GM12878 (cell line): ENCODE measurements at regions not wholly inside any gene's neighbourhood (a gene's known extent, or its start where the extent isn't known, plus 50 kb on each side); places are given as distances from the start of the nearest gene placed in this dataset.

Experiments used
- ATAC-seq: fragments of 200-7000 bp; cut with Tn5 transposase; 3 replicates; pipeline ENCODE4 v1.9.1; 2020; ENCODE audit warnings: mild to moderate bottlenecking, moderate library complexity
- BruUV-seq: library from RNA; stranded (reverse); fragments of 400-500 nt; replicated peaks from 2 replicates; lab custom pipeline; 2021; lab: Mats Ljungman, UMichigan
- CTCF ChIA-PET: fragments of 300-600 bp; sonication (Branson Sonifier 250); formaldehyde crosslinking; extraction: SDS; loops from one replicate; lab custom pipeline; 2021; ENCODE audit warnings: inconsistent platforms; lab: Yijun Ruan, JAX
- POLR2A ChIA-PET: fragments of 350-600 bp; formaldehyde crosslinking; extraction: SDS; loops from one replicate; lab custom pipeline; 2021; ENCODE audit warnings: inconsistent platforms; lab: Charles Lee
- RAD21 ChIA-PET: fragments of 300-600 bp; sonication (Branson Sonifier 250); formaldehyde crosslinking; loops from one replicate; lab custom pipeline; 2023; ENCODE audit warnings: antibody characterized with exemption; ENCODE audit not compliant: unreplicated experiment; lab: Charles Lee
- SMC1A ChIA-PET: fragments of 300-600 bp; sonication (Branson Sonifier 250); formaldehyde crosslinking; loops from one replicate; lab custom pipeline; 2023; ENCODE audit not compliant: unreplicated experiment, uncharacterized antibody; lab: Charles Lee
- DNase-seq: peaks from one replicate; pipeline ENCODE4 v3.0.0-alpha.2; 2011; ENCODE audit warnings: low read depth, low spot score
- FAIRE-seq: peaks from 3 replicates; lab custom pipeline; 2011; peaks lifted over from hg19 to GRCh38; lab: Jason Lieb, UNC
- H2AFZ ChIP-seq: 2 replicates; pipeline ENCODE4 v1.6.0; 2011; ENCODE audit warnings: low read depth, low read length, control low read depth; ENCODE audit not compliant: control insufficient read depth
- H3K27ac ChIP-seq: 2 replicates; pipeline ENCODE4 v1.5.1; 2011; ENCODE audit warnings: control low read depth; ENCODE audit not compliant: control insufficient read depth, insufficient read depth
- H3K27me3 ChIP-seq, 2 experiments: replicated peaks in 1 of 2; 2 replicates each; pipeline versions ENCODE4 v1.6.0 to v1.6.1; 2011; ENCODE audit warnings: low read length in 1 of 2; ENCODE audit not compliant: control insufficient read depth in 2 of 2, insufficient read depth in 2 of 2
- H3K36me3 ChIP-seq, 2 experiments: 2 replicates each; pipeline ENCODE4 v1.5.1; 2011; ENCODE audit warnings: low read length in 1 of 2; ENCODE audit not compliant: control insufficient read depth in 2 of 2, insufficient read depth in 2 of 2
- H3K4me1 ChIP-seq: 2 replicates; pipeline ENCODE4 v1.6.1; 2011; ENCODE audit warnings: mild to moderate bottlenecking, low read length, moderate library complexity, mixed read lengths; ENCODE audit not compliant: control insufficient read depth, insufficient read depth
- H3K4me2 ChIP-seq: 2 replicates; pipeline ENCODE4 v1.6.0; 2011; ENCODE audit warnings: control low read depth; ENCODE audit not compliant: control insufficient read depth, insufficient read depth
- H3K4me3 ChIP-seq: fragments of 200-600 bp; sonication (generic); 2 replicates; pipeline ENCODE4 v1.5.1; 2016
- H3K79me2 ChIP-seq: 2 replicates; pipeline ENCODE4 v1.6.0; 2011; ENCODE audit warnings: low read length; ENCODE audit not compliant: control insufficient read depth, insufficient read depth
- H3K9ac ChIP-seq: 2 replicates; pipeline ENCODE4 v1.8.0; 2011; ENCODE audit warnings: low read length, control low read depth, mixed read lengths; ENCODE audit not compliant: control insufficient read depth, insufficient read depth
- H3K9me3 ChIP-seq: replicated peaks from 3 replicates; pipeline ENCODE4 v1.5.1; 2011; ENCODE audit warnings: mild to moderate bottlenecking, low read length; ENCODE audit not compliant: control insufficient read depth, insufficient read depth
- H4K20me1 ChIP-seq: 2 replicates; pipeline ENCODE4 v1.6.0; 2011; ENCODE audit not compliant: control insufficient read depth, insufficient read depth
- ATF7 ChIP-seq: fragments of 450-650 bp; IDR thresholded peaks from 2 replicates; pipeline ENCODE4 v1.6.1; 2016; ENCODE audit warnings: low read depth, mild to moderate bottlenecking
- CBX5 ChIP-seq: sonication (generic); IDR thresholded peaks from 2 replicates; pipeline ENCODE4 v1.6.1; 2016; ENCODE audit warnings: low read depth, moderate library complexity, mild to moderate bottlenecking, inconsistent platforms
- DPF2 ChIP-seq: fragments of 450-650 bp; IDR thresholded peaks from 2 replicates; pipeline ENCODE4 v1.6.1; 2017; ENCODE audit warnings: mild to moderate bottlenecking
- EGR1 ChIP-seq, 2 experiments: IDR thresholded peaks; 1 replicate in 1 of 2; 2 replicates in 1 of 2; pipeline ENCODE4 v1.6.1; 2011 to 2012; ENCODE audit warnings: low read depth in 2 of 2, low read length in 2 of 2, borderline replicate concordance in 1 of 2, mild to moderate bottlenecking in 1 of 2, moderate library complexity in 1 of 2
- IRF5 ChIP-seq: fragments of 450-650 bp; IDR thresholded peaks from 2 replicates; pipeline ENCODE4 v1.6.1; 2017; ENCODE audit warnings: borderline replicate concordance
- MEF2A ChIP-seq: IDR thresholded peaks from 2 replicates; pipeline ENCODE4 v1.6.1; 2011; ENCODE audit warnings: low read depth, mild to moderate bottlenecking, low read length, moderate library complexity; ENCODE audit not compliant: insufficient read depth
- MXI1 ChIP-seq: fragments of 150-350 bp; IDR thresholded peaks from 2 replicates; pipeline ENCODE4 v1.6.1; 2011; ENCODE audit warnings: low read depth, mild to moderate bottlenecking, inconsistent platforms, low read length, improper control_type of control experiment
- PML ChIP-seq: IDR thresholded peaks from 2 replicates; pipeline ENCODE4 v1.6.1; 2012; ENCODE audit warnings: low read length, inconsistent platforms
- POU2F2 ChIP-seq: IDR thresholded peaks from 3 replicates; pipeline ENCODE4 v1.6.1; 2011; ENCODE audit warnings: low read depth, mild to moderate bottlenecking, low read length, borderline replicate concordance
- RB1 ChIP-seq: fragments of 450-650 bp; formaldehyde crosslinking; IDR thresholded peaks from 2 replicates; pipeline ENCODE4 v1.6.1; 2017; ENCODE audit warnings: mild to moderate bottlenecking, borderline replicate concordance
- RUNX3 ChIP-seq: IDR thresholded peaks from 2 replicates; pipeline ENCODE4 v1.6.1; 2012; ENCODE audit warnings: low read length, inconsistent platforms
- SMAD5 ChIP-seq: IDR thresholded peaks from 2 replicates; pipeline ENCODE4 v1.6.1; 2016; ENCODE audit warnings: antibody characterized with exemption, low read depth
- TAF1 ChIP-seq: IDR thresholded peaks from 2 replicates; pipeline ENCODE4 v1.6.1; 2011; ENCODE audit warnings: mild to moderate bottlenecking, low read depth, low read length, borderline replicate concordance
- USF2 ChIP-seq: IDR thresholded peaks from 2 replicates; pipeline ENCODE4 v1.6.1; 2011; ENCODE audit warnings: low read depth, low read length, improper control_type of control experiment, borderline replicate concordance
- YY1 ChIP-seq: IDR thresholded peaks from 2 replicates; pipeline ENCODE4 v1.6.1; 2011; ENCODE audit warnings: low read depth, mild to moderate bottlenecking, low read length
- ZZZ3 ChIP-seq: IDR thresholded peaks from 2 replicates; pipeline ENCODE4 v1.6.1; 2011; ENCODE audit warnings: low read depth; ENCODE audit not compliant: control insufficient read depth, insufficient read length
- WGBS: methylation state at CpG from one replicate; pipeline ENCODE4 v1.1.6; 2016; ENCODE audit warnings: low lambda C conversion rate; ENCODE audit not compliant: insufficient replicate concordance, insufficient coverage; ENCODE audit errors: missing lambda C conversion rate; 5-methylcytosine and 5-hydroxymethylcytosine counted together
- in situ Hi-C: fragments of 300-500 bp; cut with MboI; formaldehyde crosslinking; loops from 9 replicates; pipeline ENCODE4 v1.14.3; 2018; ENCODE audit warnings: mixed read lengths
- intact Hi-C: fragments of 100-400 bp; cut with micrococcal nuclease; formaldehyde crosslinking; loops from one replicate; pipeline ENCODE4 v1.14.2; 2022; ENCODE audit not compliant: unreplicated experiment

GRCh38 chr13:107102676-107103075 lies 534.7 kb upstream of the ARGLU1 start:
- RAD21 ChIA-PET = no interaction called here
- no peaks in the 10 kb centered on the region for H4K20me1 ChIP-seq
- H3K4me2 ChIP-seq = no peak overlapping the region
- in situ Hi-C loops = no loop called here
- POLR2A ChIA-PET = no interaction called here
- no peak overlapping the region for H3K4me3 ChIP-seq
- ATAC-seq = no peak
- intact Hi-C loops = no loop called here
- no peak for FAIRE-seq
- CTCF ChIA-PET = no interaction called here
- BruUV-seq = no TSS peak
- SMC1A ChIA-PET = interaction anchor here (0.8 kb wide), 1 partner anchor 16 kb away, joined by 5 read pairs; no protein-coding TSS in a partner anchor
- no peaks in the 10 kb centered on the region for H3K79me2 ChIP-seq
- no peak overlapping the region for H2AFZ ChIP-seq
- no peaks in the 10 kb centered on the region for H3K27me3 ChIP-seq
- 5% methylated on average over 1 of the region's 1 CpG for WGBS
- no peak overlapping the region for H3K9ac ChIP-seq
- no peaks in the 10 kb centered on the region for H3K4me1 ChIP-seq
- TF ChIP-seq ATF7 (no peak), YY1 (no peak), CBX5 (no peak), ZZZ3 (no peak), EGR1 (IDR thresholded peaks at IDR 0.05; ENCODE audit: borderline replicate concordance in 1 of 2, low read depth in 2 of 2, low read length in 2 of 2) (no peak), IRF5 (no peak), RB1 (no peak), PML (no peak), RUNX3 (no peak), DPF2 (no peak), MEF2A (no peak), TAF1 (no peak), SMAD5 (no peak), USF2 (no peak), POU2F2 (no peak), MXI1 (no peak)
- TF ChIP-seq, all 136 proteins: peak for 0
- H3K27ac ChIP-seq = no peak overlapping the region
- no peak for DNase-seq
- H3K36me3 ChIP-seq = no peaks in the 10 kb centered on the region
- H3K9me3 ChIP-seq = no peaks in the 10 kb centered on the region
